OCI-M1 (cell line): ENCODE measurements at regions not wholly inside any gene's neighbourhood (a gene's known extent, or its start where the extent isn't known, plus 50 kb on each side); places are given as distances from the start of the nearest gene placed in this dataset.
"Not testable (repeated sequence)": the region's sequence is repeated elsewhere in the genome, so short reads cannot be mapped to it uniquely, and the experiment has no call there.

Experiments used
- DNase-seq: peaks from one replicate; lab custom pipeline; 2025; lab: John Stamatoyannopoulos, UW

DNA sequence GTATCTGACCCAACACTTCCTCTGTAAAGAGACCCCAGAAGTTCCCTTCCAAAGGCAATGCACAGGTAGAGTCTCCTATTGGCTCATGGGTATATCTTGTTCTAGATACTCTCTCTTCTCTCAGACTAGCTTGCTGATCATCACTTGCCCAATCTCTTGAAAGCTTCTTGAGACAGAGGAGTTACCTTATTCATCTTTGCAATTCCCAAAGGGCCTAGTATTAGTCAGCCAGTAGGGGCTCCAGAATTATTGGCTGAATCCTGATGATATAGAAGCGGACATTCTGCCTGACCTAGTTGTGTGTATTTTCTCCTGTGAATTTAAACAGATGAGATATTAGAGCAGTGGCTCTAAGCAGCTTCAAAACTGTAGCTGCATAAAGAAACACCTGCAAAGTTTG lies 304.0 kb upstream of the KLF4 start:
- DNase-seq: no peak

DNA sequence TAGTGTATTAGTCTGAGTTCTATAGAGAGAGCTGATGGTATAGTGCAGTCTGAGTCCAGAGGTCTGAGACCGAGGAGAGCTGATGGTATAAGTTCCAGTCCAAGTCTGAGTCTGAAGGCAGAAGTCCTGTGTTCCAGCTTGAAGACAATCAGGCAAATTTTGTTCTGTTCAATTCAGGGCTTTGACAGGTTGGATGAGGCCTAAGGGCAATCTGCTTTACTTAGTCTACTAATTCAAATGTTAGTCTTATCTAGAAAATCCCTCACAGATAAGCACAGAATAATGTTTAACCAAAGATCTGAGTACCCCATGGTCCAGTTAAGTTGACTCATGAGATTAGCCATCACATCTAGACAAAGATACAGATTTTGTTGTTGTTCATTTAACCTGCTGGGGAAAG lies 303.0 kb upstream of the KLF4 start:
- DNase-seq: no peak

DNA sequence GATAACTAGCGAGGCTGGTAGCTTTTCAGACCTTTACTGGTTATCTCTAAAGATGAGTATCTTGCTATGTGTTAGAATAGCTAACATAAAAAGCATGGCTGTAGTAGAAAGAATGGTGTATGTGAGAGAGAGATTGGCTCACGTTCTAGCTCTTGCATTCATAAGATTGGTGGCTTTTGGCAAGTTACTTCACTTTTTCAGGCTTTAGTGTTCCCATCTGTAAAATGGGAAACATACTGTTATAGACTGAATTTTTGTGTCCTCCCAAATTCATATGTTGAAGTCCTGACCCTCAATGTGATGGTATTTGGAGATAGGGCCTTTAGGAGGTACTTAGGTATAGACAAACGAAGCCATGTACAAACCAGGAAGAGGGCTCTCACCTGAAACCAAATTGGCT lies 302.4 kb upstream of the KLF4 start:
- no peak for DNase-seq

DNA sequence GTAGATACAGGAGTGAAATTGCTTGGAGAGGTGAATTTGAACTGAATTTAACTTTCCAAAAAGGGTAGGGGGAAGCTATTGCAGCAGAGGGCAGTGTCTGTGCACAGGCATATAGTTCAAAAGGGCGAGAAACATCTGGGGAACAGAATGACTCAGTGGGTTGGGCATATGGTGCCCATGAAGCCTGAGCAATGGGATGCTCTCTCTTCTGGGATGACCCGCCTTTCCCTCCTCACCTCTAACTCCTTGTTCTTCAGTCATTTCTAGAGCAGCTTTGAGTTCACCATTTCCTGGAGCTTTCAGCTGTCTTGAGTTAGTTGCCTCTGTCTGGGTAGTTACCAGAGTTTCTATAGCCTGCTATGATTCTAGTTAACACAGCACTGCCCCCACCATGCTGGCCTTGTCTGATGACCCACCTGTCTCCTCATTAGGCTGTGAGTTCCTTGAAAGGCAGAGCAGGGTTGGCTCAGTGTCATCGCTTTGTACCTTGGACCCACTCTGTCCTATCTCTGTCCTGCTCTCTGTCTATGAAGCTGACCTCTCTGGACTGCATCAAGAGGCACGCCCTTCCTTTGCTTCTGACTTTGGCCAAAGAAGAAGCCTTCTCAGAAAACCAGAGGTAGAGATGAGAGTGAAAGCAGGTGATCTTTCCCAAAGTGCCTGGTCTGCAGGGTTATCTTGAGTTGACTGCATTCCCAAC lies 299.6 kb upstream of the KLF4 start:
- no peak for DNase-seq

DNA sequence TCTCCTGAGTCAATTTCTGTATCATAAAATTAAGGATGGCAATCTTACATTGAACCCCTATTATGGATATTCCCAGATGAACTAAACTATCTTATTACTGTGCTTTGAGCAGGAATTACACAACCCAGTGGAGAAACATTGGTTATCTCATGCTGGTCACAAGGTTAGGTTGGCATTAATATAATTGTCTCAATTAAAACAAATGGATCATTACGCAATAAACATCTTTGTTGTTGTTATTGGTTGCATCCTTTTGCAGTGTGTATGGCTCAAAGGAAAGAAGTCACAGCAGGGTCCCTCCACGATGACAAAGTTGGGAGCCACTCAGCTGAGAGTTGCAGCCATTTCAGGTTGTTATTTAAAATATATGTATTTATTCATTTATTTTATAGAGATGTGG lies 297.0 kb upstream of the KLF4 start:
- no peak for DNase-seq

DNA sequence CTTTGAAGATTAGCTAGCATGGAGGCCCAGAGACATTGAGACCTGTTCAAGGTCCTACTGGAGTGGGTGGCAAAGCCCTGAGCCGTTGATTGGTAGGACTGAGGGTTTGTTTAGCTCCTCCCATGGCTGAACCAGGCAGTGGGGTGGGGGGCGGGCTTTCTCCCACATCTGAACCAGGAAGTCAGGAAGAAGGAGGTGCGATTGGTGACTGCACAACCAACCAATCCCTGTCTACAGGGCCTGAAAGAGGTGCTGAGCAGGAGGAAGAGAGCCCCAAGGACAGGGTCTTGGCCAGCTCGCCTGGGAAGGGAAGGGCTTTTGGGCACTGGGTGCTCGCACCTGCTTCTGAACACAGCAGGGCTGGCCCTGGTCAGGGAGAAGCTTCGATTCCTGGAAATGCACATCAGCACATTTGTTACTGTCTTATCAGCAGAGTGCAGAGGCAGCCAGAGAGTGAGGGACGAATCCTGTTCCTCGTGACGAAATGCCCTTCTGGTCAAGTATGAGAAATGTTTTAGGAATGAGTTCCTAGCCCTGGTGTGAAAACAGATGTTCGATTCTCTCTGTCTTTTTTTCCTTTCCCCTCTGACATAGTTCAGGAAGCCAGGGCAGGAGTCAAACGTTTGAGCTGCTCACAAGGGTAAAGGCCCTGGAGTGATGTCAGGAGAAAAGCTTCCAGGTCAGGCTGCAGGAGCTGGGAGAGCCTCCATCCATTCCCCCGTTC lies 294.8 kb upstream of the KLF4 start:
- peak; percentile 97 for DNase-seq

DNA sequence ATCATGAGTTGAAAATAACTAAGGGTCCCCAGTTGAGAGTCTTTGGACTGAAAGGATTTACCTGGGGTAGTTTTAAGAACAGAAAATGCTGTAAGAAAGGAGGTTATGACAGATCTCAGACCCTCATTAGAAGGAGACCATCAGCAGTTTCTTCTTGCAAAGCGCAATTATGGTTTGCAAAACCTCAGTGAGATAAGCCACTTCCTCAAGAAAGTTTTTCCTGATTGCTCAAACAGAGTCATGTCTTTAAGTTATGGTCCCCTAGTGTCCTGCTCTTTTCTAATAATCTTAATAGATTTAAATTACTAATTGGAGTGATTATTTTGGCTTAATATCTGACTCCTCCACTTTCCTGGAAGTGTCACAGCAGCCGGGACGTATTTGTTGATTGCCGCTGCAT lies 293.2 kb upstream of the KLF4 start:
- peak; percentile 69 for DNase-seq

DNA sequence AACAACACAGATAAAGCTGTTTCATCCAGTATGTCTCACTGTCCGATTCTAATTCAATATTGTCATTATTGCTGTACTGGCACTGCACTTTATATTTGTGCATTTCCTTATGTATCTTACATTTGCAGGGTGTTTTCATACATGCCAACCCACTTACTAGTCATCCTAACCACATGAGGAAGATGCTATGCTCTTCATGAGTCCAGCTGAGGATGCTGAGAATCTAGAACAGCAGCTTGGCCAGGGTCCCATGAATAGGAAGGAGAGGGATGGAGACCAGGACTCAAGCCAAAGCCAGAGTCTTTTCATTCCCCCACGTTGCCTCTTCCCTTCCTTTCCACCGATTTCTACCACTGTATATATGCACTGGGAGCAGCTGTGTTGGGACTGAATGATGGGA lies 292.8 kb upstream of the KLF4 start:
- peak; percentile 48 for DNase-seq

DNA sequence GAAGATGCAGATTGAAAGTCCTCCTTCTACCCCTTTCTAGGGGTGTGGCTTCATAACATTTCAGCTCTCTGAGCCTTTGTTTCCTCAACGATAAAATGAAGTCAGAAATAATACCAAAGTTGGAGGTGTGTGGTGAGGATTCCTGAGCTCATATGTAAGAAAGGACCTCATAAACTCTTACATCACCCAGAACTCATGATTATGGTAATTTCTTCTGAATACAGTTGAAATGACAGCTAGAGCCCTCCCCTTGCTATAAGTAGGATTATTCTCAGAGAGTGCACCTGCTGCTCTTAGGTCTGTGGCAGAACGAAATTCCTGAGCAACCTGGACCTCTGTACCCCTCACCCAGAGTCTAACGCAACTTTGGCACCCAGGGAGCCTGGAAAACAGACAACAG lies 291.4 kb upstream of the KLF4 start:
- DNase-seq: no peak

DNA sequence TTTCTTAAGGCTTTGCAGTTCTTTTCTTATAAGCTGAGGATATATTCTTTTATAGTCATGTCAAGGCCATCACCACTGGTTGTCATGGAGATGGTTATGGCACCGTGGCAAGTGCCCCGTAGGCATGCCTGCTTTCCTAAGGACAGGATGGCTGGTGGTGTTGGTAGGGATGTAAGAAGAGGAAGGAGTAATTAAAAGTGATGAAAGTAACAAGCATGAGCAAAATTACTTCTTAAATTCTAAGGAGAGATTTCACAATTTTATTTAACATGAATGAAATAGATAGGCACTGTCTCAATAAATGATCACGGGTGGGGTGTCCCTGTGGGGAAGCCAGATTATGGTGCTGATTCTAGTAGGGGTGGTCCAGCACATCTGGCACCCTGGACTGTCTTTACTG lies 290.2 kb upstream of the KLF4 start:
- DNase-seq: no peak

DNA sequence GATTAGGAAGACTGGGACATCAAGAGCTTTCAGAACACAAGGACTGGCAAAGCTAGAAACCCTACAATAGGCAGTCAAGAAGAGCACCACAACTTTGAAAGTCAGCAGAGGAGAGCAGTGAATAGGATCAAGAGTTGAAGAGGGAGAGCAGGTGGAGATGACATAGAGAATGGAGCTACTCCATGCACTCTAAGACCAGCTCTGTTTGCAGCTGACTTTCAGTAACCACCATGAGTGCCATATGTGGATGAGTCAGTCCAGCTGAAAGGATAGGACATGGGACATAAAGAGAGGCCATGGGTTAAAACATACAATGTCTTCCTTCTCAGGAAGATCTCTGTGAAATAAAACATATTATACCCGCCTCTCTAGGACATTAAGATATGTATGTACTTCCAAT lies 289.1 kb upstream of the KLF4 start:
- DNase-seq: no peak

DNA sequence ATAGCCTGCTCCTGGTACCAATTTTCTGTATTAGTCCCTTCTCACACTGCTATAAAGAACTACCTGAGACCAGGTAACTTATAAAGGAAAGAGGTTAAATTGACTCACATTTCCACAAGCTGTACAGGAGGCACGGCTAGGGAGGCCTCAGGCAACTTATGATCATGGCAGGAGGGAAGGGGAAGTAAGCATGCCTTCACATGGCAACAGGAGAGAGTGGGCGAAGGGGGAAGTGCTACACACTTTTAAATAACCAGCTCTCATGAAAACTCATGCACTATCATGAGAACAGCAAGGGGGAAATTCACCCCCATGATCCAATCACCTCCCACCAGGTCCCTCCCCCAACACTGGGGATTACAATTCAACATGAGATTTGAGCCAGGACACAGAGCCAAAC lies 284.5 kb upstream of the KLF4 start:
- peak; percentile 50 for DNase-seq

DNA sequence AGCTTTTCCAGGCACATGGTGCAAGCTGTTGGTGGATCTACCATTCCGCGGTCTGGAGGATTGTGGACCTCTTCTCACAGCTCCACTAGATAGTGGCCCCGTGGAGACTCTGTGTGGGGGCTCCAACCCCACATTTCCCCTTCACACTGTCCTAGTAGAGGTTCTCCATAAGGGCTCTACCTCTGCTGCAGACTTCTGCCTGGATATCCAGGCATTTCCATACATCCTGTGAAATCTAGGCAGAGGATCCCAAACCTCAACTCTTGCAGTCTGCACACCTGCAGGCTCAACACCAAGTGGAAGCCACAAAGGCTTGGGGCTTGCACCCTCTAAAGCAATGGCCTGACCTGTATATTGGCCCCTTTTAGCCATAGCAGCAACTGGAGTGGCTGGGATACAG lies 283.4 kb upstream of the KLF4 start:
- DNase-seq: no peak

DNA sequence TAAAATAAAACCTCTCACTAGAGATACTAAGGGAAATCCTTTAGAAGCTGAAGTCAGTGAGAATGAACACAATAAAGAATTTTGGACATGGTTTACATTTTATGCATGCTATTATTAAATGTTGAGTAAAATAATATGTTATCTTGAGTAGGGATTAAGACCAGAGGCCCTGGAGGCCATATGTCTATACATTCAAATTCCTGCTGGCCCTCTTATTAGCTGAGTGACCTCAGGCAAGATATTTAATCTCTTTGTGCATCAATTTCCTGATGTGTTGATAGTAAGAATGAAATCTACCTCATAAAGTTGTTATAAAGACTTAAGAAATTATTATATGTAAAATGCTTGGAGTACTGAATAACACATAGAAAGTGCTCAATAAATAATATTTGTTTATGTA lies 281.1 kb upstream of the KLF4 start:
- no peak for DNase-seq

DNA sequence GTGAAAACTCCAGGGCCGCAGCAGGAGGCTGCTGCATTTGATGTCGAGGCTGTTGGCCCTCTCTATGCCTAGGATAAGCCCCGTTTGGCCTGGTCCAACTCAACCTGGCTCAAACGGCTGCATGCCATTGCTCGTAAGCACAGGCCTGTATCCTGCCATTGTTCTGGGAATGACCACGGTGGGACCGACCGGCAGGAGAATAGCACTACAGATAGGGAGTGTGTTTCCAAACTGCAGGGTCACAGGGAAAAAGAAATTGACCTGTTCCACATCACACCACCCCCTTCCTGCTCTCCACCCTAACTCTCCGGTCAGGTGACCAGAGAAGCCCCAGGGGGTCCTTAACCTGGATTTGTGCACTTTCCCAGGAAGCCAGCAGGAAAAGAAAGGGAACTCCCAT lies 278.7 kb upstream of the KLF4 start:
- DNase-seq: no peak

DNA sequence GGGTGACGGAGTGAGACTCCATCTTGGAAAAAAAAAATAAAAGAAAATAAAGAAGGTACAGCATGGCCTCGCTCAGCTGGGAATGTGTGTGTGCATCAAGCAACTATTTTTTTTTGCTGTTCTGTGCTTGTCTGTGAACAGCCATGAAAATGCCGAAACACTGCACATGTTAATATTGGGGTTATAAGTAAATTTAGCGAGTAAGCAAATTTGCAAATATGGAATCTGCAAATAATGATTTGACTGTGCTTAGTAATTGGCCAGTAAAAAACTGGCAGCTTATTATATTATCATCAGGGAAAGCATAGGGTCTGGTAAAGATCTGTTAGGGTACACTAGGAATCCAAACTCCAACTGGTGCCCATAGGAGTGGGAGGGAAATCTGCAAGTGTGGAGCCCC lies 278.1 kb upstream of the KLF4 start:
- no peak for DNase-seq

DNA sequence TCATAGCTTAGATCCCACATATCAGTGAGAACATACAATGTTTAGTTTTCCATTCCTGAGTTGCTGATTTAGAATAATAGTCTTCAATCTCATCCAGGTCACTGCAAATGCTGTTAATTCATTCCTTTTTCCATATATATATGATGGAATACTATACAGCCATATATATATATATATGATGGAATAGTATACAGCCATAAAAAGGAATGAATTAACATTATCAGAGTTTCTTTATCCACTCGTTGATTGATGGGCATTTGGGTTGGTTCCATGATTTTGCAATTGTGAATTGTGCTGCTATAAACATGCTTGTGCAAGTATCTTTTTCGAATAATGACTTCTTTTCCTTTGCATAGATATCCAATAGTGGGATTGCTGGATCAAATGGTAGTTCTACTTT lies 273.9 kb upstream of the KLF4 start:
- DNase-seq: not testable (repeated sequence)

DNA sequence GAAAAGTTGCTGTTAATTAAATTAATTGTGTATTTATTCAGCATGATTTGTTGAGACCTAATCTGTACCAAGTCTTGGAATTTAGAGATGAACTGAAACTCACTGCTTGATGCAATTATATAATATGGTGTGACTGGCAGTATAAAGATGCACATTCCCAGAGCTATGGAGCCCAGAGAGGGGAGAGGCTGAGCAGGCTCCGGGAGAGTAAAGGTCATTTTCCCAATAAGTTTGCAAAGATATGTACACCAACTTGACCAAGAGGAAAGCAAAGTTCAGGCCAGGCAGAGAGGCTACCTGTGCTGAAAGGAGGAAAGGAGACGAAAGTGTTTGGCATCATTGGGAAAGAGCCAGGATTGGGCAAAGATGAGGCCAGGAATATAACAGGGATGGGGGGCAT lies 271.7 kb upstream of the KLF4 start:
- no peak for DNase-seq

DNA sequence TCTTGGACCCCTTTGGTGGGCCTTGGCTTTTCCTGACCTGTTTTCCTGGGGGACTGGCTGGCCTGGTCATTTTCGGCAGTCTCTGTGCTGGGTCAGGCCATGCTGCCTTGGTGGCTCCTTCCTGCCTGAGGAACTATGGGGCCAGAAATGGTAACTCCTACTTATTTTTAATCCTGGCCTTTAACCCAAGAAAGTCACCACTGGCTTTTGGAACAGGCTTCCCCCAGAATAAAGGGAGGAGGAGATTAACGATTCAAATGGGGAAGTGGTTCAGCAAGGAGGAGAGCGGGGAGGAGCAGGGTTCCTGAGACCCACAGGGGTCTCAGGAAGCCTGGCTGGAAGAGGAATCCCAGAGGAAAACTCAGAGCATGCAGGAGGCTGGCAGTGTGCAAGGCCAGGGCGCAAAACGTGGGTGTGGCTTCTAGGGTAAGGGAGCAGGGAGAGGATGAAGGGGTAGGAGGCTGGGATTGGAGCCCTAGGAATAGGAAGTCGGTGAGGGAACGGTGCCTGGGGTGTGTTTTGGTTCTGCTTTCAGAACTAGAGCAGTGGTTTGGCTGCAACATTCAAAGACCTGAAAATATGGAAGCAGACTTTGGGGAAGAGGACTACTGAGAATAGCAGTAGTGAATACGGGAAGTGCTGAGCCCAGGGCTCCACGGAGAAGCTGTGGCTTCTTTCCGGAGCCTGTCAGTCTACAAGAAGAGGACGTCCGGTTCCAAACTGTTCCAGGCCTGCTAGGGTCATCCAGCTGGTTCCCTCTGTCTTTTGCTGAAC lies 271.1 kb upstream of the KLF4 start:
- DNase-seq: peak; percentile 79

DNA sequence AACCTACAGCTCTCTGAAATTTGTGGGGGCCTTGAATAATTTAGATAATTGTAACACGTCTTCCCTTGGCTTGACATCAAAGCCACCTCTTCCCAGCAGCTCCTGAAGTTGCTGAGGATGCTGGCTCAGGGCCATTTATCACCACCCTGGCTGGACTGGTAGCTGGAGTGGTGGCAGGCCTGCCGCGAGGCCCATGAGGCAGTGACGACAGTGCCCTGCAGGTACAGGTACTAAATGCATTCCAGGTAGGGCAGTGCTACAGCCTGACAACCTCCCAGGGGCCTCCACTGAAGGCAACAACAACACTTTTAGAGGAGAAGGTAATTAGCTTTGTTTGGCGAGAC lies 270.2 kb upstream of the KLF4 start:
- DNase-seq: no peak

DNA sequence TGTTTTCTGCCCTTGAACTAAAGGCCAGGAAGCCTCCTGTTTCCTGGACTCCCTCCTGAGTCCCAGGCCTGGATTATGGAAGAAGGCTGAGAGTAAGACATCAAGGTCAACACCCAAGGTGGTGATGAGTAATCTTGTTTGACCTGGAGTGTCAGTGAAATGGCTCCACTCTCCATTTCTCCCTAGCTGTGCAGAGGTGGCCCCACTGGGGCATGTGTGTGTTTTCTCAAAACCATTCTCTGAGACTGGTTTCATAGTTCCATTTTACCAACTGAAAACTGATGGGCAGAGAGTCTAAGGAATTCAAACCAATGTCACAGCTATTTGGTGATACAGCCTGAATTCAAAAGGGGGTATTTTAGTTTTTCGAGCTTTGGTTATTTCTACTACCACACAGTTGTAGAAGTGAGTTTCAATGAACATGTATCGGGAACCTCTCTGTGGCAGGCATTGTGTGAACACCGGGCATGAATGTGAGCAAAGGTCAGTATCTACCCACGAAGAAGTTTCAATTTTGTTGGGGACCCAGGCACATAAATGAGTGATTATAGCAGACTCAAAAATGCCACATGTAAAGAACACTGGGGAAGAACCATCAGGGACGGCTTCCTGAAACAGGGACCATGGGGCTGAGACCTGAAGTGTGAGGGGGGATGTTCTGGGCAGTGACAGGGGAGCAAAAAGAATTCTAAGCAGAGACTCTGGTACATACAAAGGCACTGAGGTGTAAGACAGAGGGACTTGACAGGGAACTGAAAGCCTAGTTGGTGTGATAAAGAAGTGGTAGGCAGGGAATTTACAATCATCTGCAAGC lies 269.6 kb upstream of the KLF4 start:
- no peak for DNase-seq

DNA sequence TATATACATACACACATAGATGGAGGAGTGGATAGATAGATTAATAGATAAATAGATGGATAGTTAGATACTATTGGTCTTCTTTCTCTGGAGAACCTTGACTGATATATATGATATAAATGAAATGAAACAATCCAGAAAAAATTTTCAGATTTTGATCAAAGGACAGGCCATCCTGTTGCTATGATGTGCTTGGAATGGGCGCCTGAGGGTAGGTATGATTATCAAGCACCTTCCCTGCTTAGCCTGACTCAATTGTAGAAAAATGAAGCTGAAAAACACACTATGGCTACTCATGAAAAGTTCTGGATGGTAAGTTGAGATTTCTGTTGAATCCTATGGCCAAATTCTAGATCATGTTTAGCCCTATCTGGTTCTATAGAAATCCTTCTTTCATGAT lies 266.5 kb upstream of the KLF4 start:
- DNase-seq: no peak

DNA sequence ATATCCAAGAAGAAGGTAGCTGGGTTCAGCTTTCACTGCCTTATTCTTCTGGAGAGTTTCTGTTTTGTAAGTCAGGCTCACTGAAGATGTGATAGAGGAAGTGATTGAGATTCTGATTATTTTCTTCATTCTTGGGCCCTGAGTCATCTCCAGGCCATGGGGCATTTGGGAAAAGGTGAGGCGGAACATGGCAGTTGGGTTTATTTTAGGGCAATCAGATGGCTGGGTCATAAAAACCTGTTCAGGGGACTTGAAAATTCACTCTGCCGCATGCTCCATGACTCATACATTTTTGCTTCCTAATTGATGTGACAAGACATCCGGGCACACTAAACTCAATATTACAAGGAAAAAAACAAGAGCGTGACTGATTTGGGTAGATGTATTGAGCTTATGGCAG lies 265.7 kb upstream of the KLF4 start:
- no peak for DNase-seq
